Kidney (tissue), 13 donors: ENCODE measurements at regions not wholly inside any gene's neighbourhood (a gene's known extent, or its start where the extent isn't known, plus 50 kb on each side); places are given as distances from the start of the nearest gene placed in this dataset.
"Not testable (repeated sequence)": the region's sequence is repeated elsewhere in the genome, so short reads cannot be mapped to it uniquely, and the experiment has no call there.

Experiments
- DNase-seq, 5 donors: peaks; one replicate each; pipeline ENCODE4 v3.0.0-alpha.2; 2013 to 2020
- FAIRE-seq: peaks from 2 replicates; lab custom pipeline; 2012; peaks lifted over from hg19 to GRCh38; lab: Jason Lieb, UNC
- H3K27ac ChIP-seq, 2 donors: one replicate each; pipeline ENCODE4 v1.7.0; 2013; ENCODE audit warnings: low read depth in 2 of 2, low read length in 2 of 2, inconsistent platforms in 1 of 2
- H3K27me3 ChIP-seq: one replicate; pipeline ENCODE4 v1.7.1; 2013; ENCODE audit warnings: low read length, inconsistent platforms; ENCODE audit not compliant: control insufficient read depth, insufficient read depth
- H3K36me3 ChIP-seq, 3 donors: one replicate each; pipeline versions ENCODE4 v1.7.0 to v1.7.1; 2013; ENCODE audit warnings: low read length in 3 of 3, control low read depth in 1 of 3, inconsistent platforms in 1 of 3; ENCODE audit not compliant: insufficient read depth in 3 of 3, control insufficient read depth in 2 of 3
- H3K4me1 ChIP-seq, 3 donors: one replicate each; pipeline versions ENCODE4 v1.7.0 to v1.7.1; 2013; ENCODE audit warnings: low read length in 3 of 3, inconsistent platforms in 1 of 3, low read depth in 1 of 3; ENCODE audit not compliant: control insufficient read depth in 2 of 3, insufficient read depth in 2 of 3
- H3K4me3 ChIP-seq, 3 donors: one replicate each; pipeline versions ENCODE4 v1.7.0 to v1.8.1; 2013; ENCODE audit warnings: low read length in 3 of 3, control low read depth in 1 of 3, inconsistent platforms in 1 of 3
- H3K9ac ChIP-seq, 3 donors: one replicate each; pipeline versions ENCODE4 v1.7.0 to v1.7.1; 2013; ENCODE audit warnings: low read length in 3 of 3, control low read depth in 1 of 3, inconsistent platforms in 1 of 3
- H3K9me3 ChIP-seq, 3 donors: one replicate each; pipeline versions ENCODE4 v1.7.0 to v1.7.1; 2013; ENCODE audit warnings: low read length in 3 of 3, control low read depth in 1 of 3, inconsistent platforms in 1 of 3; ENCODE audit not compliant: control insufficient read depth in 2 of 3, insufficient read depth in 1 of 3
- CTCF ChIP-seq: IDR thresholded peaks from 3 replicates; pipeline ENCODE4 v1.5.1; 2012; ENCODE audit warnings: mild to moderate bottlenecking, moderate library complexity, borderline replicate concordance; ENCODE audit not compliant: insufficient read depth; ENCODE audit errors: extremely low read depth
- intact Hi-C: fragments of 100-400 bp; cut with DNase I; formaldehyde crosslinking; loops from one replicate; pipeline ENCODE4 v1.11.1; 2022
- donor health status: control.
- donor health status: control.
- donor health status: control.
- donor health status: control.
- donor health status: control.
- donor health status: DM: yes; HTN: yes; CAD: no.
- donor health status: Normal renal cell carcinoma (clear cell type).

GRCh38 chrX:64758047-64758446 lies 218.2 kb downstream of the ZC4H2 start:
- TF ChIP-seq CTCF = no peak
- Histone ChIP-seq H3K4me1 (no peaks in the 10 kb centered on the region), H3K9me3 (no peaks in the 10 kb centered on the region), H3K27me3 (no peaks in the 10 kb centered on the region), H3K27ac (no peak overlapping the region), H3K36me3 (no peaks in the 10 kb centered on the region), H3K4me3 (no peak overlapping the region), H3K9ac (no peak overlapping the region)
- FAIRE-seq = no peak
- intact Hi-C loops = no loop called here
- DNase-seq = no peak

GRCh38 chrX:64739792-64740378 lies 236.4 kb downstream of the ZC4H2 start:
- Histone ChIP-seq H3K9ac (no peak overlapping the region), H3K9me3 (no peaks in the 10 kb centered on the region), H3K27me3 (no peaks in the 10 kb centered on the region), H3K27ac (no peak overlapping the region), H3K36me3 (no peaks in the 10 kb centered on the region), H3K4me3 (no peak overlapping the region), H3K4me1 (no peaks in the 10 kb centered on the region)
- FAIRE-seq (no peak), DNase-seq (no peak)
- intact Hi-C loops = no loop called here
- no peak for TF ChIP-seq CTCF

GRCh38 chrX:64698317-64698716 lies 277.9 kb downstream of the ZC4H2 start:
- Histone ChIP-seq H3K4me1 (no peaks in the 10 kb centered on the region), H3K27me3 (no peaks in the 10 kb centered on the region), H3K9me3 (no peaks in the 10 kb centered on the region), H3K36me3 (no peaks in the 10 kb centered on the region), H3K4me3 (no peak overlapping the region), H3K9ac (no peak overlapping the region), H3K27ac (no peak overlapping the region)
- DNase-seq (no peak), FAIRE-seq (no peak)
- intact Hi-C loops = no loop called here
- no peak for TF ChIP-seq CTCF

- DNase-seq = peak in 1 of 5 donors; percentile 61
- FAIRE-seq, H3K4me1 ChIP-seq, H3K4me3 ChIP-seq, H3K27me3 ChIP-seq, intact Hi-C loops, H3K27ac ChIP-seq, H3K9me3 ChIP-seq, H3K9ac ChIP-seq, H3K36me3 ChIP-seq: not testable (repeated sequence)
Observed at GRCh38 chrX:64695372-64695771, 280.9 kb downstream of the ZC4H2 start.
